ENCODE measurements at regions not wholly inside any gene's neighbourhood (a gene's known extent, or its start where the extent isn't known, plus 50 kb on each side); places are given as distances from the start of the nearest gene placed in this dataset.

DNA sequence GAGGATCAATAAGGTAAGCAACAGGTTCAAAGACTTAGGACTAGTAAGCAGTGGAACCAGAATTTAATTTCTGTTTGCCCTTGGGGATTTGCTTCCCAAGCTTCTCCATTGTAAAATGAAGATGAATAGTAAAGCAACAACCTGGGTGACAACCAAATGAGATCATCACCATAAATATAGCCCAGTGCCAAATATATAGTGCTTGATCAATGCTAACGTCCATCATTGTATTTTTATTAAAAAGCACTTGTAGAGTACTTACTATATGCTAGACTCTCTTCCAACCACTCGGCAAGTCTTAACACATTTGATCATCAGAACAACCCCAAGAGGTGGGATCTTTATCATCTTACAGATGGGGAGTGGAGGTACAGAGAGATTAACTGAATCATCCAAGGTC lies 51.5 kb upstream of the NMNAT3 start:
- DNase-seq, result no peak

DNA sequence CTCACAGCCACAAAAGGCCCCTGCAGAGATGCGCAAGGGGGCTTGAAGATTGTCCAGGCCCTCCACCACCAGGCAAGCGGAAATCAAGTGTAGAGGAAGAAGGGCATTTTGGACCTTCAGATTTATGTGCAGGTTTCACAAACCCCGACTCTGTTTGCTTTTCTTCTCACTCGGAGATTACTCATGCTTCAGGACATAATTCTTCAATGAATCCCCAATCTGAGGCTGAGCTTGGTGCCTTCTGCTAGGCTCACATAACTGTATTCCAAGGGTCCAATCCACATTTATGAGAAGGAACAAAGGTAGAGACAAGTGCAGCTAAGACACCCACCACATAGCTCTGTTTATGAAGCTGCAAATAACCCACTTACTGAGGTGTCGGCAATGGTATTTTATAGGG lies 50.6 kb upstream of the NMNAT3 start:
- no peak for DNase-seq
